H1 (cell line): ENCODE measurements at regions not wholly inside any gene's neighbourhood (a gene's known extent, or its start where the extent isn't known, plus 50 kb on each side); places are given as distances from the start of the nearest gene placed in this dataset.

Source experiments
- CTCF ChIA-PET: fragments of 300-600 bp; sonication (Branson Sonifier 250); formaldehyde crosslinking; loops from one replicate; lab custom pipeline; 2021; ENCODE audit not compliant: partially characterized antibody; lab: Charles Lee
- POLR2A ChIA-PET: fragments of 300-600 bp; sonication (Branson Sonifier 250); formaldehyde crosslinking; loops from one replicate; lab custom pipeline; 2021; ENCODE audit warnings: inconsistent platforms; ENCODE audit not compliant: partially characterized antibody; lab: Charles Lee
- DNase-seq, 2 experiments: peaks; one replicate each; pipeline versions ENCODE4 v3.0.0 to v3.0.0-alpha.2; 2010 to 2022; ENCODE audit warnings: low spot score in 2 of 2, low read depth in 1 of 2, mixed read lengths in 1 of 2
- FAIRE-seq: peaks from 2 replicates; lab custom pipeline; 2011; peaks lifted over from hg19 to GRCh38; lab: Jason Lieb, UNC
- H2AFZ ChIP-seq: 2 replicates; pipeline ENCODE4 v1.8.1; 2012; ENCODE audit warnings: low read length, inconsistent platforms
- H2AK5ac ChIP-seq: 2 replicates; pipeline ENCODE4 v1.6.1; 2013; ENCODE audit warnings: low read depth, low read length
- H2BK120ac ChIP-seq: replicated peaks from 2 replicates; pipeline ENCODE3; 2013; ENCODE audit warnings: low read depth, low read length, inconsistent platforms
- H2BK12ac ChIP-seq: 2 replicates; pipeline ENCODE4 v1.6.1; 2013; ENCODE audit warnings: low read depth, low read length
- H2BK15ac ChIP-seq: 2 replicates; pipeline ENCODE4 v1.6.1; 2013; ENCODE audit warnings: low read length
- H2BK20ac ChIP-seq: 2 replicates; pipeline ENCODE4 v1.6.1; 2013; ENCODE audit warnings: low read length
- H2BK5ac ChIP-seq: 2 replicates; pipeline ENCODE4 v1.6.1; 2013; ENCODE audit warnings: low read depth, low read length
- H3K14ac ChIP-seq: 2 replicates; pipeline ENCODE4 v1.6.1; 2013; ENCODE audit warnings: inconsistent platforms; ENCODE audit not compliant: insufficient read length
- H3K18ac ChIP-seq: 2 replicates; pipeline ENCODE4 v1.6.1; 2013; ENCODE audit warnings: low read length; ENCODE audit errors: extremely low read depth
- H3K23ac ChIP-seq: 2 replicates; pipeline ENCODE4 v1.6.1; 2013; ENCODE audit warnings: inconsistent platforms; ENCODE audit not compliant: insufficient read length
- H3K23me2 ChIP-seq: 2 replicates; pipeline ENCODE4 v1.6.1; 2013; ENCODE audit warnings: low read depth, low read length
- H3K27ac ChIP-seq: 2 replicates; pipeline ENCODE4 v1.6.1; 2011; ENCODE audit warnings: low read depth, low read length, inconsistent platforms
- H3K27me3 ChIP-seq, 4 experiments: replicated peaks in 1 of 4; 1 replicate in 1 of 4; 2 replicates in 3 of 4; pipeline versions ENCODE4 v1.6.1 to v1.8.1; 2011 to 2013; ENCODE audit warnings: low read length in 3 of 4, mild to moderate bottlenecking in 3 of 4, inconsistent platforms in 2 of 4, mixed read lengths in 2 of 4, moderate library complexity in 1 of 4; ENCODE audit not compliant: control insufficient read depth in 3 of 4, insufficient read depth in 3 of 4; ENCODE audit errors: extremely low read depth in 1 of 4
- H3K36me3 ChIP-seq, 4 experiments: 2 replicates each; pipeline versions ENCODE4 v1.6.1 to v1.8.1; 2011 to 2013; ENCODE audit warnings: mild to moderate bottlenecking in 4 of 4, low read length in 3 of 4, moderate library complexity in 2 of 4, control low read depth in 1 of 4, inconsistent platforms in 1 of 4; ENCODE audit not compliant: insufficient read depth in 4 of 4, control insufficient read depth in 2 of 4
- H3K4ac ChIP-seq: replicated peaks from 2 replicates; pipeline ENCODE3; 2013; ENCODE audit warnings: low read length, low read depth, mixed read lengths, inconsistent platforms; ENCODE audit not compliant: insufficient read length
- H3K4me1 ChIP-seq, 4 experiments: replicated peaks in 1 of 4; 1 replicate in 1 of 4; 2 replicates in 3 of 4; pipeline versions ENCODE4 v1.6.1 to v1.8.1; 2011 to 2013; ENCODE audit warnings: low read length in 3 of 4, inconsistent platforms in 2 of 4, mixed read lengths in 1 of 4; ENCODE audit not compliant: insufficient read depth in 4 of 4, control insufficient read depth in 3 of 4
- H3K4me2 ChIP-seq, 2 experiments: 2 replicates each; pipeline versions ENCODE4 v1.6.1 to v1.8.1; 2011 to 2013; ENCODE audit warnings: low read depth in 2 of 2, low read length in 2 of 2, control low read depth in 1 of 2, inconsistent platforms in 1 of 2, mild to moderate bottlenecking in 1 of 2; ENCODE audit not compliant: insufficient read depth in 1 of 2
- H3K4me3 ChIP-seq, 4 experiments: fragments of 200-600, 300-600 bp in 1 of 4; sonication (generic), shearing (Covaris generic), sonication (Bioruptor Twin) in 1 of 4; 2 replicates each; pipeline versions ENCODE4 v1.5.1 to v1.8.1; 2011 to 2016; ENCODE audit warnings: low read length in 4 of 4, low read depth in 3 of 4, control low read depth in 2 of 4, inconsistent platforms in 2 of 4, mild to moderate bottlenecking in 2 of 4, mixed read lengths in 1 of 4, moderate library complexity in 1 of 4; ENCODE audit not compliant: insufficient read depth in 2 of 4; ENCODE audit errors: extremely low read depth in 1 of 4
- H3K56ac ChIP-seq: replicated peaks from 2 replicates; pipeline ENCODE3; 2013; ENCODE audit warnings: low read depth, mild to moderate bottlenecking, mixed read lengths, low read length, inconsistent platforms; ENCODE audit not compliant: insufficient read length
- H3K79me1 ChIP-seq: 2 replicates; pipeline ENCODE4 v1.6.1; 2013; ENCODE audit warnings: low read depth, low read length, control low read depth
- H3K79me2 ChIP-seq, 2 experiments: 2 replicates each; pipeline versions ENCODE4 v1.6.1 to v1.8.1; 2012 to 2013; ENCODE audit warnings: low read length in 2 of 2, mild to moderate bottlenecking in 2 of 2, inconsistent platforms in 1 of 2; ENCODE audit not compliant: insufficient read depth in 2 of 2, control insufficient read depth in 1 of 2
- H3K9ac ChIP-seq, 4 experiments: replicated peaks in 1 of 4; 1 replicate in 1 of 4; 2 replicates in 3 of 4; pipeline versions ENCODE4 v1.6.1 to v1.8.1; 2011 to 2013; ENCODE audit warnings: low read depth in 3 of 4, low read length in 3 of 4, control low read depth in 2 of 4, mild to moderate bottlenecking in 2 of 4, moderate library complexity in 2 of 4, inconsistent platforms in 1 of 4; ENCODE audit errors: extremely low read depth in 1 of 4
- H3K9me3 ChIP-seq, 2 experiments: 2 replicates each; pipeline versions ENCODE4 v1.6.1 to v1.8.1; 2012 to 2013; ENCODE audit warnings: mild to moderate bottlenecking in 2 of 2, moderate library complexity in 2 of 2, control low read depth in 1 of 2, inconsistent platforms in 1 of 2, low read depth in 1 of 2, low read length in 1 of 2, mixed read lengths in 1 of 2; ENCODE audit not compliant: insufficient read depth in 2 of 2
- H4K20me1 ChIP-seq, 2 experiments: replicated peaks in 1 of 2; 2 replicates each; pipeline versions ENCODE3 to v1.8.1; 2011 to 2013; ENCODE audit warnings: inconsistent platforms in 2 of 2, low read length in 2 of 2, mild to moderate bottlenecking in 1 of 2; ENCODE audit not compliant: insufficient read depth in 2 of 2, control insufficient read depth in 1 of 2
- H4K5ac ChIP-seq: 2 replicates; pipeline ENCODE4 v1.6.1; 2013; ENCODE audit warnings: low read length, low read depth, mixed read lengths, inconsistent platforms; ENCODE audit not compliant: insufficient read length
- H4K8ac ChIP-seq: 2 replicates; pipeline ENCODE4 v1.8.0; 2013; ENCODE audit warnings: mild to moderate bottlenecking, moderate library complexity, low read length, inconsistent platforms; ENCODE audit not compliant: insufficient read depth; ENCODE audit errors: extremely low read depth
- H4K91ac ChIP-seq: replicated peaks from 2 replicates; pipeline ENCODE3; 2013; ENCODE audit warnings: low read length, mixed read lengths, inconsistent platforms; ENCODE audit not compliant: insufficient read length
- CBX5 ChIP-seq: fragments of 300-800, 300-1000 bp; sonication (generic); IDR thresholded peaks from 2 replicates; pipeline ENCODE4 v1.7.1; 2016; ENCODE audit warnings: antibody characterized with exemption, low read length, low read depth
- CEBPB ChIP-seq: IDR thresholded peaks from 2 replicates; pipeline ENCODE4 v1.6.1; 2012; ENCODE audit warnings: low read depth, low read length
- E2F6 ChIP-seq: IDR thresholded peaks from 2 replicates; pipeline ENCODE4 v1.6.1; 2012; ENCODE audit warnings: inconsistent platforms
- EGR1 ChIP-seq: IDR thresholded peaks from 2 replicates; pipeline ENCODE4 v1.6.1; 2011; ENCODE audit warnings: low read depth, low read length, borderline replicate concordance
- JUND ChIP-seq: IDR thresholded peaks from 2 replicates; pipeline ENCODE4 v1.6.1; 2011; ENCODE audit warnings: mild to moderate bottlenecking, improper control_type of control experiment, low read length
- POLR2AphosphoS5 ChIP-seq: IDR thresholded peaks from 2 replicates; pipeline ENCODE4 v1.6.1; 2011; ENCODE audit warnings: low read depth, low read length
- TEAD4 ChIP-seq: IDR thresholded peaks from 2 replicates; pipeline ENCODE4 v1.6.1; 2012; ENCODE audit warnings: low read depth, low read length, inconsistent platforms, mixed read lengths

- H2BK12ac ChIP-seq: no peak overlapping the region
- no peak overlapping the region for H3K27ac ChIP-seq
- no peak overlapping the region for H3K56ac ChIP-seq
- H3K36me3 ChIP-seq: peaks cover 0 to 4% (median 0%) of the 10 kb centered on the region in 4 experiments; a peak in 3 of 8 replicates
- H2BK15ac ChIP-seq: no peak overlapping the region
- no peaks in the 10 kb centered on the region for H3K27me3 ChIP-seq
- no peak overlapping the region for H2AK5ac ChIP-seq
- no peaks in the 10 kb centered on the region for H4K20me1 ChIP-seq
- no peak overlapping the region for H2BK120ac ChIP-seq
- H3K4me3 ChIP-seq: no peak overlapping the region
- no peak overlapping the region for H4K8ac ChIP-seq
- H3K4me1 ChIP-seq: peaks cover 0 to 6% (median 0%) of the 10 kb centered on the region in 4 experiments; a peak in 1 of 7 replicates
- FAIRE-seq (no peak), DNase-seq (no peak)
- H3K23me2 ChIP-seq: no peaks in the 10 kb centered on the region
- H3K9me3 ChIP-seq: peaks cover 7% of the 10 kb centered on the region in 2 experiments; a peak in 2 of 4 replicates
- no peak overlapping the region for H3K4me2 ChIP-seq
- H4K91ac ChIP-seq: no peak overlapping the region
- H3K4ac ChIP-seq: no peak overlapping the region
- H2BK5ac ChIP-seq: no peak overlapping the region
- H3K9ac ChIP-seq: no peak overlapping the region
- no peak overlapping the region for H3K14ac ChIP-seq
- no peak overlapping the region for H2AFZ ChIP-seq
- H3K18ac ChIP-seq: no peak overlapping the region
- no peaks in the 10 kb centered on the region for H3K79me2 ChIP-seq
- H4K5ac ChIP-seq: no peak overlapping the region
- ChIA-PET POLR2A (no interaction called here), CTCF (no interaction called here)
- H3K79me1 ChIP-seq: no peaks in the 10 kb centered on the region
- no peak overlapping the region for H2BK20ac ChIP-seq
- no peak overlapping the region for H3K23ac ChIP-seq
- TF ChIP-seq TEAD4 (no peak), POLR2AphosphoS5 (no peak), E2F6 (no peak), JUND (no peak), EGR1 (no peak), CBX5 (no peak), CEBPB (no peak)
These were observed 468.7 kb upstream of the ZEB2 start for GRCh38 chr2:144988591-144988990.
